ENCODE measurements at regions not wholly inside any gene's neighbourhood (a gene's known extent, or its start where the extent isn't known, plus 50 kb on each side); places are given as distances from the start of the nearest gene placed in this dataset.

- Histone ChIP-seq H3K4me2 (ENCODE audit: low read length) (no peak overlapping the region), H4K20me1 (ENCODE audit: insufficient read depth) (no peaks in the 10 kb centered on the region), H3K27me3 (ENCODE audit: insufficient read depth, low read length) (no peaks in the 10 kb centered on the region), H3K36me3 (ENCODE audit: control insufficient read depth in 1 of 2, insufficient read depth in 2 of 2, low read length in 2 of 2) (no peaks in the 10 kb centered on the region), H3K4me3 (replicated peaks in 1 of 2; ENCODE audit: low read depth in 1 of 2, low read length in 2 of 2) (no peak overlapping the region), H3K9me3 (ENCODE audit: control insufficient read depth in 1 of 2, insufficient read depth in 1 of 2, low read depth in 1 of 2, low read length in 2 of 2) (peaks cover 0 to 25% of the 10 kb centered on the region in 2 experiments; a peak in 2 of 4 replicates), H3K4me1 (ENCODE audit: control insufficient read depth in 1 of 2, insufficient read depth in 2 of 2, low read length in 2 of 2) (no peaks in the 10 kb centered on the region), H2AFZ (ENCODE audit: low read depth, low read length, poor library complexity, severe bottlenecking) (no peak overlapping the region), H3K27ac (ENCODE audit: low read depth, low read length) (no peak overlapping the region), H3K9ac (ENCODE audit: low read length) (no peak overlapping the region), H3K9me2 (ENCODE audit: insufficient read depth) (no peaks in the 10 kb centered on the region), H3K79me2 (ENCODE audit: insufficient read depth, low read length) (no peaks in the 10 kb centered on the region)
- intact Hi-C loops (cut with micrococcal nuclease): no loop called here
- BruUV-seq (replicated peaks): no TSS peak
- ChIA-PET RAD21 (ENCODE audit: low non-redundant PET in 1 of 2, low total read pairs in 2 of 2, uncharacterized antibody in 2 of 2, unreplicated experiment in 2 of 2) (no interaction called here), CTCF (no interaction called here), POLR2A (no interaction called here)
- ATAC-seq (no peak), DNase-seq (ENCODE audit: low read depth, low spot score) (no peak)
- TF ChIP-seq CEBPB (IDR thresholded peaks at IDR 0.05; ENCODE audit: low read depth): no peak
- no peak for TF ChIP-seq TCF7L2 (IDR thresholded peaks at IDR 0.05; ENCODE audit: borderline replicate concordance, extremely low read depth, insufficient read depth, insufficient read length)
- no peak for TF ChIP-seq EGR1 (IDR thresholded peaks at IDR 0.05; ENCODE audit: low read depth)
- no peak for TF ChIP-seq EZH2phosphoT487 (IDR thresholded peaks at IDR 0.05; ENCODE audit: borderline replicate concordance)
- no peak for TF ChIP-seq ZFX (IDR thresholded peaks at IDR 0.05)
- TF ChIP-seq SRF (IDR thresholded peaks at IDR 0.05; ENCODE audit: low read depth): no peak
- TF ChIP-seq POLR2A (IDR thresholded peaks at IDR 0.05; ENCODE audit: borderline replicate concordance, extremely low read depth, insufficient read depth, insufficient read length): no peak
- no peak for TF ChIP-seq MAX (IDR thresholded peaks at IDR 0.05)
Observed at GRCh38 chr14:26380637-26381036, 217.2 kb downstream of the NOVA1 start.

- ATAC-seq (no peak), DNase-seq (ENCODE audit: low read depth, low spot score) (no peak)
- Histone ChIP-seq H4K20me1 (ENCODE audit: insufficient read depth) (no peaks in the 10 kb centered on the region), H3K4me2 (ENCODE audit: low read length) (no peak overlapping the region), H3K9me3 (ENCODE audit: control insufficient read depth in 1 of 2, insufficient read depth in 1 of 2, low read depth in 1 of 2, low read length in 2 of 2) (peaks cover 0 to 26% of the 10 kb centered on the region in 2 experiments; a peak in 2 of 4 replicates), H3K36me3 (ENCODE audit: control insufficient read depth in 1 of 2, insufficient read depth in 2 of 2, low read length in 2 of 2) (no peaks in the 10 kb centered on the region), H2AFZ (ENCODE audit: low read depth, low read length, poor library complexity, severe bottlenecking) (no peak overlapping the region), H3K4me1 (ENCODE audit: control insufficient read depth in 1 of 2, insufficient read depth in 2 of 2, low read length in 2 of 2) (no peaks in the 10 kb centered on the region), H3K9me2 (ENCODE audit: insufficient read depth) (no peaks in the 10 kb centered on the region), H3K79me2 (ENCODE audit: insufficient read depth, low read length) (no peaks in the 10 kb centered on the region), H3K27me3 (ENCODE audit: insufficient read depth, low read length) (no peaks in the 10 kb centered on the region), H3K27ac (ENCODE audit: low read depth, low read length) (no peak overlapping the region), H3K9ac (ENCODE audit: low read length) (no peak overlapping the region), H3K4me3 (replicated peaks in 1 of 2; ENCODE audit: low read depth in 1 of 2, low read length in 2 of 2) (no peak overlapping the region)
- ChIA-PET RAD21 (ENCODE audit: low non-redundant PET in 1 of 2, low total read pairs in 2 of 2, uncharacterized antibody in 2 of 2, unreplicated experiment in 2 of 2) (no interaction called here), CTCF (no interaction called here), POLR2A (no interaction called here)
- intact Hi-C loops (cut with micrococcal nuclease): no loop called here
- no TSS peak for BruUV-seq (replicated peaks)
- TF ChIP-seq, protein P1, sequence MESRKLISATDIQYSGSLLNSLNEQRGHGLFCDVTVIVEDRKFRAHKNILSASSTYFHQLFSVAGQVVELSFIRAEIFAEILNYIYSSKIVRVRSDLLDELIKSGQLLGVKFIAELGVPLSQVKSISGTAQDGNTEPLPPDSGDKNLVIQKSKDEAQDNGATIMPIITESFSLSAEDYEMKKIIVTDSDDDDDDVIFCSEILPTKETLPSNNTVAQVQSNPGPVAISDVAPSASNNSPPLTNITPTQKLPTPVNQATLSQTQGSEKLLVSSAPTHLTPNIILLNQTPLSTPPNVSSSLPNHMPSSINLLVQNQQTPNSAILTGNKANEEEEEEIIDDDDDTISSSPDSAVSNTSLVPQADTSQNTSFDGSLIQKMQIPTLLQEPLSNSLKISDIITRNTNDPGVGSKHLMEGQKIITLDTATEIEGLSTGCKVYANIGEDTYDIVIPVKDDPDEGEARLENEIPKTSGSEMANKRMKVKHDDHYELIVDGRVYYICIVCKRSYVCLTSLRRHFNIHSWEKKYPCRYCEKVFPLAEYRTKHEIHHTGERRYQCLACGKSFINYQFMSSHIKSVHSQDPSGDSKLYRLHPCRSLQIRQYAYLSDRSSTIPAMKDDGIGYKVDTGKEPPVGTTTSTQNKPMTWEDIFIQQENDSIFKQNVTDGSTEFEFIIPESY (IDR thresholded peaks at IDR 0.05; ENCODE audit: extremely low read depth, insufficient replicate concordance, low read length): no peak
- TF ChIP-seq MAX (IDR thresholded peaks at IDR 0.05) (no peak), SIN3A (IDR thresholded peaks at IDR 0.05; ENCODE audit: low read depth) (no peak), CTCF (IDR thresholded peaks at IDR 0.05 in 2 of 3, conservative IDR thresholded peaks at IDR 0.05 in 1 of 3; ENCODE audit: borderline replicate concordance in 1 of 3, insufficient read depth in 1 of 3, low read depth in 2 of 3, low read length in 2 of 3) (no peak), CEBPB (IDR thresholded peaks at IDR 0.05; ENCODE audit: low read depth) (no peak), SP1 (IDR thresholded peaks at IDR 0.05; ENCODE audit: low read depth) (no peak), ZNF274 (IDR thresholded peaks at IDR 0.05; ENCODE audit: low read depth, low read length) (no peak), POLR2A (IDR thresholded peaks at IDR 0.05; ENCODE audit: borderline replicate concordance, extremely low read depth, insufficient read depth, insufficient read length) (no peak), TCF7L2 (IDR thresholded peaks at IDR 0.05; ENCODE audit: borderline replicate concordance, extremely low read depth, insufficient read depth, insufficient read length) (no peak)
Observed at GRCh38 chr14:26379951-26380350, 217.9 kb downstream of the NOVA1 start.

All from HCT116 (cell line).